Nephron progenitor cell (in vitro differentiated cells): ENCODE measurements at regions not wholly inside any gene's neighbourhood (a gene's known extent, or its start where the extent isn't known, plus 50 kb on each side); places are given as distances from the start of the nearest gene placed in this dataset.

ENCODE experiments used
- DNase-seq: peaks from one replicate; pipeline ENCODE4 v3.0.0; 2021
- H3K27ac Mint-ChIP-seq: 2 replicates; pipeline ENCODE4 v1.8.0; 2021; ENCODE audit warnings: mild to moderate bottlenecking, moderate library complexity, mixed read lengths
- H3K27me3 Mint-ChIP-seq: 2 replicates; pipeline ENCODE4 v1.8.0; 2021; ENCODE audit warnings: mild to moderate bottlenecking, low read depth, mixed read lengths; ENCODE audit not compliant: poor library complexity
- H3K36me3 Mint-ChIP-seq: 2 replicates; pipeline ENCODE4 v1.8.0; 2021; ENCODE audit warnings: low read depth, mixed read lengths
- H3K4me1 Mint-ChIP-seq: 2 replicates; pipeline ENCODE4 v1.8.0; 2021; ENCODE audit warnings: mixed read lengths
- H3K4me3 Mint-ChIP-seq: 2 replicates; pipeline ENCODE4 v1.8.0; 2021; ENCODE audit warnings: mild to moderate bottlenecking, moderate library complexity, mixed read lengths
- H3K9me3 Mint-ChIP-seq: 2 replicates; pipeline ENCODE4 v1.8.0; 2021; ENCODE audit warnings: mild to moderate bottlenecking, moderate library complexity, mixed read lengths
- TF ChIP-seq, protein P1 (sequence below): fragments of 200-600 bp; sonication (generic); IDR thresholded peaks from 2 replicates; pipeline ENCODE4 v1.5.0; 2021; ENCODE audit warnings: antibody characterized with exemption

DNA sequence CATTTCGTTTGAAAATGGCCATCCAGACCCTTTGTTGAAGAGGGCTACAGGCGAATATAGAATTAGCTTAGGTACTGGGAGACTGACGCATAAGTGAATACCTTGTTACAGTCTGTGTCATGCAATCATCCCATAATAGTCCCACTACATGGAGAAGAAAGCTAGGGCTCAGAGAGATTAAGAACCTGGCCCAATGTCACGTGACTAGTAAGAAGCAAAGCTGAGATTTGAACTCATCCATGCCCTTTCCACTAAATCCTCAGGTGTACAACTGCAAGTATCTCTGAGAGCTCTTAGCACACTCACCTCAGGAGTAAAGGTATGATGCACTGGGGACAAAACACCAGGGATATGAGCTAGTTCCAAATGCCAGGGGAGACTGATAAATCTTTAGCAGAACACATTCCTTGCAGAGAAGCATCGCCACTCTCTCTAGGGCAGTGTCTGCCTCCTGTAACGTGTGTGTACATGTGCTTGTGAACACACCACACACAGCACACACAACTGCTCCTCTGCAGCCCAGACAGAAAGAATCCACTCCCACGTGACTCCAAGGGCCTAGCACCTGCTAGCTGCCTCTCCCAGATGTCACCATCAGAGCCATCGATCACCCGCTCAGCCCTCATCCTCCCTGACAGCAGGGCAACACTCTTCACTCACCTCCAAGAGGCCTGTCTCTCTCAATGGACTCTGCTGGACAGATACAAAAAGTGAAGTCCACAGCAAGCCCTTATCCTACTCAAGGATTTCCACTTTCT, 402.8 kb downstream of the NXPE2 start:
- Mint-ChIP-seq H3K9me3 (no peaks in the 10 kb centered on the region), H3K36me3 (no peaks in the 10 kb centered on the region), H3K27ac (no peak overlapping the region), H3K4me3 (no peak overlapping the region), H3K4me1 (peaks cover 49% of the 10 kb centered on the region), H3K27me3 (peaks cover 45% of the 10 kb centered on the region)
- TF ChIP-seq, protein P1, sequence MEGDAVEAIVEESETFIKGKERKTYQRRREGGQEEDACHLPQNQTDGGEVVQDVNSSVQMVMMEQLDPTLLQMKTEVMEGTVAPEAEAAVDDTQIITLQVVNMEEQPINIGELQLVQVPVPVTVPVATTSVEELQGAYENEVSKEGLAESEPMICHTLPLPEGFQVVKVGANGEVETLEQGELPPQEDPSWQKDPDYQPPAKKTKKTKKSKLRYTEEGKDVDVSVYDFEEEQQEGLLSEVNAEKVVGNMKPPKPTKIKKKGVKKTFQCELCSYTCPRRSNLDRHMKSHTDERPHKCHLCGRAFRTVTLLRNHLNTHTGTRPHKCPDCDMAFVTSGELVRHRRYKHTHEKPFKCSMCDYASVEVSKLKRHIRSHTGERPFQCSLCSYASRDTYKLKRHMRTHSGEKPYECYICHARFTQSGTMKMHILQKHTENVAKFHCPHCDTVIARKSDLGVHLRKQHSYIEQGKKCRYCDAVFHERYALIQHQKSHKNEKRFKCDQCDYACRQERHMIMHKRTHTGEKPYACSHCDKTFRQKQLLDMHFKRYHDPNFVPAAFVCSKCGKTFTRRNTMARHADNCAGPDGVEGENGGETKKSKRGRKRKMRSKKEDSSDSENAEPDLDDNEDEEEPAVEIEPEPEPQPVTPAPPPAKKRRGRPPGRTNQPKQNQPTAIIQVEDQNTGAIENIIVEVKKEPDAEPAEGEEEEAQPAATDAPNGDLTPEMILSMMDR = no peak
- DNase-seq = no peak

DNA sequence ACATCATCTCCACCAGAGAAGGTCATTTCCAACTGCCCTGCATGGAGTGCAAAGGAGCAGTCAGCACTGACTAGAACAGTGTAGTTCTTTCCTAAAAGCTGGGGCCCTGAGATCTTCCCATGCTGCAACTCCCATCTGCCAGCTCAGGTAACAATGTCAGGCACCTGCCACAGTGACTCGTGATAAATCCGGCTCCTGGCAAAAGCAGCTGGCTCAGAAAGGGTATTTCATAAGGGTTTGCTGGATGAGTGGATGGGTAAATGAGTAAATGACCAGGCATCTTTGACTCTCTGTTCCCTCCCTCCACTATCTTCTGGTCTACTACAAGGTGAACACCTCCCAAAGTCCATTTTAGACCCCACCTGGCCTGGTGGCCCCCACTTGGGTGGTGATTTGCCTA, 403.6 kb downstream of the NXPE2 start:
- Mint-ChIP-seq H3K27ac (no peak overlapping the region), H3K4me1 (peaks cover 49% of the 10 kb centered on the region), H3K27me3 (peaks cover 42% of the 10 kb centered on the region), H3K4me3 (no peak overlapping the region), H3K36me3 (no peaks in the 10 kb centered on the region), H3K9me3 (no peaks in the 10 kb centered on the region)
- DNase-seq = no peak
- TF ChIP-seq, protein P1 = no peak

DNA sequence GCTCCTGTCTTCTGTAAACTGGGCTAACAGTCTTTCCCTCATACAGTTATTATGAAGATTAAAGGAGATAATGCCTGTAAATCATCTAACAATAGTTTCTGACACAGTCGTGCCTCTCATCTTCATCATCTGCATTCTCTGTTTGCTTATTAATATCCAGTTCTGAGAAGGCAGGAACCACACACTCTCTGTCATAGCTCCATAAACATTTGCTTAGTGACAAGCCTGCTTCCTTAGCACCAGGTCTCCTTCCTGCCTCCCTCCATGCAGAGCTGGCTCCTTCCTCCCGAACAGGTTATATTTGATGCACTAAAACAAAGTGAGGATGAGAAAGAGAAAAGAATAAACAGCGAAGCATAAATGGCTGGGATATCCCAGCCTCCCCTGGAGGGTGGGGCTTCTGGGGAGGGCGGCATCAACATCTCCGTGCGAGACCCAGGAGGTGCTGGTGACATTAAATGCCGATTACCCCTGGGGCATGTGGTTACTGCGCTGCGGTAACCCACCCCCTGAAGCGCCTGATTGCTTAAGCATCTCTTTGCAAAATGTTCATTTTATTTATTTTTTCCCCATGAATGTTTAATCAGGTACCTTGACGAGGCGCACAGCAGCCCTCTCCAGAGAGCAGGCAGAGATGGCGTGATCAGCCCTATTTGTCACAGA, 404.9 kb downstream of the NXPE2 start:
- H3K27me3 Mint-ChIP-seq = peaks cover 31% of the 10 kb centered on the region
- no peak overlapping the region for H3K4me3 Mint-ChIP-seq
- H3K36me3 Mint-ChIP-seq = no peaks in the 10 kb centered on the region
- TF ChIP-seq, protein P1 = no peak
- H3K9me3 Mint-ChIP-seq = no peaks in the 10 kb centered on the region
- H3K27ac Mint-ChIP-seq = no peak overlapping the region
- H3K4me1 Mint-ChIP-seq = peaks cover 40% of the 10 kb centered on the region
- DNase-seq = no peak

DNA sequence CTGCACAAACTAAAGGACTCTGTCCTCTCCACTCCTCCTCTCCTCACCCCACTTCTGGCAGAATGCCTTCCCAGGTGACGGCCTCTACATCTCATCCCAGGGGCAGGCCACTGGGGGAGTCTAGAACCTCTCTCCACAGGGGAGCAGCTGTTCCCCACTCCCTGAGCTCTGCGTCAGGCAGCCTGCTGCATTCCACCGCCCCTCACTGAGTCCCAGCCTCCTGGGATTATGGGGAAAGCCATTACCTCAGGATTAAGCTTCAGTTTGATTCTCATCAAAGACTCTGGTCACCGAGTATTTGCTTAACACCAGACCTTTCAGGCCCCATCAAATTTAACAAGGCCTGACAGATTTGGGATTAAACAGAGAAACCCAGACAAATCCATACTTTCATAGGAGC, 405.9 kb downstream of the NXPE2 start:
- H3K27me3 Mint-ChIP-seq = peaks cover 29% of the 10 kb centered on the region

DNA sequence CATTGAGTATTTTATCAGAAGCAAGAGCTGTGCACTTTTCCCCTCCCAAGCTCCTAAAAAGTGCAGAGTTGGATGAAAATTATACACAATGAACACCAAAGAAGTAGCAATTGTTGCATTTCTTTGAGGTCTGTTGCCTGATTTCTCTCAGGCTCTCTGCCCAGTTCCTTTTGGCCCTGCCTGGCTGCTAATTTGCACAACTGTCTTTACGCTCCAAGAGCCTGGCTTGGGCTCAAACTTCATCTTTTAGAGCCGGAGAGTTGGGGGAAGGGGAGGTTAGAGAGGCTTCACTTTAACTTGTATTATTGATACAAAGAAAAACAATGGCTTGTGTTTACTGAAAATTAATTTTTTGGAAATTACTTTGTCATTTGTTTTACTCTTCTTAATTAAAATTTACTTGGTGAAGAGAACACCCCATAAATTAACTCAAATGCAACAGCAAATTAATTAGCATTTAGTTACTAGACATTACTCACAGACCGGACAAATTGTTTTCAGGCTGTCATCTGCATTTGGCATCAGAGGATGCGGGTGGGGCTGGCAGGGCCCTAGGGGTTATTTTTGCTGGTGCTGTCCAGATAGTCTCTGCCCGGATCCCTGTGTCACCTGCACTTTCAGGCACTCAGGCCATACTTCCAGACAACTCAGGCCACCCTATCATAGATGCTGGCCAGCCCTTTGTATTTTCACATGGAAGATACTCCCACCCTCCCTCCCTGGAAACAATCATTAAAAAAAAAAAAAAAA, 407.3 kb downstream of the NXPE2 start:
- Mint-ChIP-seq H3K27me3 (peaks cover 18% of the 10 kb centered on the region), H3K36me3 (no peaks in the 10 kb centered on the region), H3K27ac (peak overlapping the region; percentile 31), H3K9me3 (no peaks in the 10 kb centered on the region), H3K4me3 (no peak overlapping the region), H3K4me1 (peaks cover 33% of the 10 kb centered on the region)
- TF ChIP-seq, protein P1 = no peak
- no peak for DNase-seq

More for the DNA sequence above, 405.9 kb downstream of the NXPE2 start:
- TF ChIP-seq, protein P1 = no peak
- peaks cover 34% of the 10 kb centered on the region for H3K4me1 Mint-ChIP-seq
- peak; percentile 23 for DNase-seq
- H3K4me3 Mint-ChIP-seq = no peak overlapping the region
- H3K36me3 Mint-ChIP-seq = no peaks in the 10 kb centered on the region
- no peaks in the 10 kb centered on the region for H3K9me3 Mint-ChIP-seq
- peak overlapping the region; percentile 57 for H3K27ac Mint-ChIP-seq
